Astrocyte of the cerebellum (primary cell): ENCODE measurements at regions not wholly inside any gene's neighbourhood (a gene's known extent, or its start where the extent isn't known, plus 50 kb on each side); places are given as distances from the start of the nearest gene placed in this dataset.

Source experiments
- DNase-seq: peaks from one replicate; pipeline ENCODE4 v3.0.0-alpha.2; 2011; ENCODE audit warnings: low read depth
- H3K4me3 ChIP-seq: 2 replicates; pipeline ENCODE4 v1.5.1; 2011; ENCODE audit warnings: mild to moderate bottlenecking, low read depth, low read length, moderate library complexity
- CTCF ChIP-seq: IDR thresholded peaks from 2 replicates; pipeline ENCODE4 v1.5.1; 2012; ENCODE audit warnings: low read length, low read depth, moderate library complexity, mild to moderate bottlenecking; ENCODE audit errors: missing control alignments
- in situ Hi-C: cut with HindIII; loops from 2 replicates; pipeline ENCODE4 v1.10.0; 2017; ENCODE audit warnings: low sequenced_read_pairs

- H3K4me3 ChIP-seq = no peak overlapping the region
- in situ Hi-C loops = no loop called here
- TF ChIP-seq CTCF = no peak
- DNase-seq = no peak
Observed at GRCh38 chr2:146212602-146213001, 1632.2 kb upstream of the ACVR2A start.

- TF ChIP-seq CTCF = no peak
- in situ Hi-C loops = no loop called here
- no peak overlapping the region for H3K4me3 ChIP-seq
- no peak for DNase-seq
Observed at GRCh38 chr2:146209842-146210275, 1635.0 kb upstream of the ACVR2A start.

GRCh38 chr2:146207901-146208300 lies 1636.9 kb upstream of the ACVR2A start:
- in situ Hi-C loops = no loop called here
- no peak overlapping the region for H3K4me3 ChIP-seq

GRCh38 chr2:146207417-146207816 lies 1637.4 kb upstream of the ACVR2A start:
- in situ Hi-C loops = no loop called here
- H3K4me3 ChIP-seq = no peak overlapping the region
- no peak for DNase-seq
- TF ChIP-seq CTCF = no peak

More at GRCh38 chr2:146207901-146208300, 1636.9 kb upstream of the ACVR2A start:
- no peak for DNase-seq
- no peak for TF ChIP-seq CTCF

- no peak overlapping the region for H3K4me3 ChIP-seq
- DNase-seq = no peak
- in situ Hi-C loops = no loop called here
- TF ChIP-seq CTCF = no peak
Observed at GRCh38 chr2:146203064-146203624, 1641.7 kb upstream of the ACVR2A start.

- in situ Hi-C loops = no loop called here
- H3K4me3 ChIP-seq = no peak overlapping the region
- no peak for DNase-seq
- TF ChIP-seq CTCF = no peak
Observed at GRCh38 chr2:146193619-146194018, 1651.2 kb upstream of the ACVR2A start.
